ENCODE measurements at regions not wholly inside any gene's neighbourhood (a gene's known extent, or its start where the extent isn't known, plus 50 kb on each side); places are given as distances from the start of the nearest gene placed in this dataset.
"Not testable (repeated sequence)": the region's sequence is repeated elsewhere in the genome, so short reads cannot be mapped to it uniquely, and the experiment has no call there.

GRCh38 chr7:6989968-6990367, 163.9 kb upstream of the CCZ1B start:
- in situ Hi-C loops (cut with HindIII; ENCODE audit: low sequenced_read_pairs): not testable (repeated sequence)

DNA sequence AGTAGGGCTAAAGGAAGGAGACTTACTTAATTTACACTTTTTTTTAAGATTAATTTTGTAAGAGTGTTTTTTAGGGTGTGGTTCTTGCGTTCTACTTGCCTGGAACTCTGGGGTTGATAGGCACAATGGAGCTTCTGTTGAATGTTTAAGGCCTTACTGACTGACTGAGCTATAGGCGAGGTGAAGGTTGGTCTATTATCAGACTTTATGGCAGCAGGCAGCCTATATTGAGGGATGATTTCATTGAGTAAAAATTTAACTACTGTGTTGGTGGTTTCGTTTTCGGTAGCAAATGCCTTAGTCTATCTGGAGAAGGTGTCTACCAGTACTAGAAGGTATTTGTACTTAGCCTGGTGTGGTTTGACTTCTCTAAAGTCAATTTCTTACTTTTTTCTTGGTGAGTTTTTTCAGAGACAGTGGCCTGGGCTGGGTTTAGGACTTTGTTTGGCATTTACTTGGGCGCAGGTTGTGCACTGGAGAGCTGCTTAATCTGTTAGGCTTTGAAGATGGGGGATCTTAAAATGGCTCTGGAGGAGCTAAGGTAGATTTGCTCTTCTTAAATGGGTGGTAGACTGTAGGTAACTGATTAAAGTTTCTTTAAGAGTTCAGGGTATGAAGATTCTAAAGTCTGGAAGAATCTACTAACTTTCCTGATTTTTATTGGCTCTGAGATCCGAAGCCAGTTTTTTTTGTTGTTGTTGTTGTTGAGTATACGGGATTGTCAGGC, 164.5 kb upstream of the CCZ1B start:
- in situ Hi-C loops (cut with HindIII; ENCODE audit: low sequenced_read_pairs): not testable (repeated sequence)

- in situ Hi-C loops (cut with HindIII; ENCODE audit: low sequenced_read_pairs): not testable (repeated sequence)
These were observed 165.1 kb upstream of the CCZ1B start for GRCh38 chr7:6991169-6991611.

DNA sequence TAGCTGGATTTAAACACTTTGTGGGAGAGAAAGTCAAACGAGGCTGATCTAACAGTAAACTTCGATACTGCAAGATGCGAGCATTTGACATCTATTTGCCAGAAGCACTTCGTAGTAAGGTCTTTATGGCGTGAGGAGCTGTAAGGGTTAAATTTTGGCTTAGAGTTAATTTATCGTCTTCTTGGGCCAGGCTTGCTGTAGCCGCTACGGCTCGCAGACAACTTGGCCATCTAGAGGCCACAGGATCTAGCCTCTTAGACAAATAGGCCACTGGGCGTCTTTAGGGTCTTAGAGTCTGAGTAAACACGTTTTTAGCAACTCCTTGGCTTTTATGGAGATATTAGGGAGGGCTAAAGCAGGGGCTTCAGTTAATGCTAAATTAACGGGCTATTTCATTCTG, 165.6 kb upstream of the CCZ1B start:
- in situ Hi-C loops (cut with HindIII; ENCODE audit: low sequenced_read_pairs): not testable (repeated sequence)

GRCh38 chr7:6992133-6992532, 166.1 kb upstream of the CCZ1B start:
- in situ Hi-C loops (cut with HindIII; ENCODE audit: low sequenced_read_pairs): not testable (repeated sequence)

DNA sequence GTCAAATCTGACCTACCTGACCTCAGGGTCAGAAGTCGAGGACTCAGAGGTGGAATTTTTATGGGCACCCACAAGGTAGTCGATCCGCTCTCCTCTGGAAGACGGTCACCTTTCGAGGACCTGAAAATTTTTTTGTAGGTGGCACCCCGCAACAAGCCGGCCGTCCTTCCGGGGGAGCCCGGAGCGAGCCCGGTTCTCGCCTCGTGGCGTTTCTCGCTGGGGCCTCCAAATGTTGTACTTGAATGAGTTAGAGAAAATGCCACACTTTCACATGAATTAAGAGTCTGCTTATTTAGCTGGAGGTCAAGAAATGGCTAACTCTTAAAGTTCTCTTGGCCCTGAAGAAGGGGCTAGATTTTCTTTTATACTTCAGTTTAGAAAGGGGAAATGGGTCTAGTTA, 169.0 kb upstream of the CCZ1B start:
- in situ Hi-C loops (cut with HindIII; ENCODE audit: low sequenced_read_pairs): not testable (repeated sequence)

DNA sequence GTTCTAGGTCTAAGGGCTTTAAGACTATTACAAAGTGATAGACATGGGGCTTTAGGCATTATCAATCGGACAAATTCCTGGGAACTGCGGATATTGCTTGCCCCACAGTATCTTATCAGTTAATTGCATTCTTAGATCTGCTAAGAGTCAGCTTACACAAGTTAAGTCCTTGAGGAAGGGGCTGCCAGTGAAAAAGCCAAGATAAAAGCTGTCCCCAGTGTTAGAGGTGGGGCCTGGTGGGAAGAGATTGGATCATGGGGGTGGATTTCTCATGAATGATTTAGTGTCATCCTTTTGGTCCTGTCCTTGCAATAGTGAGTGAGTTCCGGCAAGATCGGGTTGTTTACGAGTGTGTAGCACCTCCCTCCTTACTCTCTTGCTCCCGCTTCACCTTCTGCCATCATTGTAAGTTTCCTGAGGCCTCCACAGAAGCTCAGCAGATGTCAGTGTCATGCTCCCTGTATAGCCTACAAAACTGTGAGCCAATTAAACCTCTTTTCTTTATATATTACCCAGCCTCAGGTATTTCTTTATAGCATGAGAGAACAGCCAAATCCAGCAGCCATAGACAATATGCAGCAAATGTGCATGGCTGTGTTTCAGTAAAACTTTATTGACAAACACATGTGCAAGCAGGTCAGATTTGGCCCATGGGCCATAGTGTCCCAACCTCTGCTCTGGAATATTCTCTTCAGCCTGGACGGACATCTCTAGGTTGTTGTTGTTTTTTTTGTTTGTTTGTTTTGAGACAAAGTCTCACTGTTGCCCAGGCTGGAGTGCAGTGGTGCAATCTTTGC, 169.6 kb upstream of the CCZ1B start:
- in situ Hi-C loops (cut with HindIII; ENCODE audit: low sequenced_read_pairs): not testable (repeated sequence)

DNA sequence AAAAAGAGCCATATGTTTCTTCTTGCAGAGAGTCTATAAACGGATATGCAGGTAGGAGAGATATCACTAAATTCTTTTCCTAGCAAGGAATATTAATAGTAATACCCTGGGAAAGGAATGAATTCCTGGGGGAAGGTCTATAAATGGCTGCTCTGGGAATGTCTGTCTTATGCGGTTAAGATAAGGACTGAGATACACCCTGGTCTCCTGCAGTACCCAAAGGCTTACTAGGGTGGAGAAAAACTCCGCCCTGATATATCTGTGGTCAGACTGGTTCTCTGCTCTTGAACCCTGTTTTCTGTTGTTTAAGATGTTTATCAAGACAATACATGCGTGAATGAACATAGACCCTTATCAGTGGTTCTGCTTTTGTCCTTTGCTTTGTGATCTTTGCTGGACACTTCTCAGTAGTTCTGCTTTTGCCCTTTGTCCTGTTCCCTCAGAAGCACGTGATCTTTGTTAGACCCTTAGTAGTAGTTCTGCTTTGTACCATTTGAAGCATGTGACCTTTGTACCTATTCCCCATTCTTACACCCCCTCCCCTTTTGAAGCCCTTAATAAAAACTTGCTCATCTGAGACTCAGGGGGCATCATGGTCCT, 173.1 kb upstream of the CCZ1B start:
- in situ Hi-C loops (cut with HindIII; ENCODE audit: low sequenced_read_pairs): not testable (repeated sequence)

DNA sequence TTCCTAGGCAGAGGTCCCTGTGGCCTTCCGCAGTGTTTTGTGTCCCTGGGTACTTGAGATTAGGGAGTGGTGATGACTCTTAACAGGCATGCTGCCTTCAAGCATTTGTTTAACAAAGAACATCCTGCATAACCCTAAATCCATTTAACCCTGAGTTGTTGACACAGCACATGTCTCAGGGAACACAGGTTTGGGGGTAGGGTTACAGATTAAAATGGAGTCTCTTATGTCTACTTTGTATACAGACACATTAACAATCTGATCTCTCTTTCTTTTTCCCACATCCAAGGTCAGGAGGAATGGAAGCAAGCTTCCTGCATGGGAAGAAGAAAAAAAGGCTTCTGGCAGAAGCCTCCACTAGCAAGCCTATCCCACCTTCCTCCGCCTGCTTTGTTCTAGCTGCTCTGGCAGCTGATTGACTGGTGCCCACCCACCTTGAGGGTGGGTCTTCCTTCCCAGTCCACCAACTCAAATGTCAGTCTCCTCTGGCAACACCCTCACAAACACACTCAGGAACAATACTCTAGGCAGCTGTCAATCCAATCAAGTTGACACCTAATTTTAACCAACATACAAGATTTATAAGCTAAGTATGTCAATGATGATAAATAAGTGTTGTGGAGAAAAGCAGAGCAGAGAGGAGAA, 176.5 kb upstream of the CCZ1B start:
- in situ Hi-C loops (cut with HindIII; ENCODE audit: low sequenced_read_pairs): no loop called here

DNA sequence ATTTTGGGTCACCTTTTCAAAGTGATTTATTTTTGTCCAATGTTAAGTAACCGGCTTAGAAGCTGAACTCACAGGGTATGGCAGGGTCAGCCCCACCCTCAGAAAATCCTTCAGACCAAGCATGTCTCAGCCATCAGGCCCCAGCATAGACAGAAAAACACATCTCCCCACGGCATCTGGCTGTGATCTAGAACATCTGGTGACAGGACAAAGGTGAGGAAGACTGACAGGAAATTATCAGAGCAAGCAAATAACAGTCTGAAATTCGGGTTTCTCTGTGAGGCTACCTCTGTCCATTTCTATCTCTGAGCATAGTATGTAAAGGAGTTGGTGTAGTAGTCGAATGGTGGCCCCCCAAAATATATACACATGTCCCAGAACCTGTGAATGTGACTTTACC, 177.0 kb upstream of the C1GALT1 start:
- in situ Hi-C loops (cut with HindIII; ENCODE audit: low sequenced_read_pairs): no loop called here

GRCh38 chr7:7005949-7006348, 176.4 kb upstream of the C1GALT1 start:
- in situ Hi-C loops (cut with HindIII; ENCODE audit: low sequenced_read_pairs): not testable (repeated sequence)

DNA sequence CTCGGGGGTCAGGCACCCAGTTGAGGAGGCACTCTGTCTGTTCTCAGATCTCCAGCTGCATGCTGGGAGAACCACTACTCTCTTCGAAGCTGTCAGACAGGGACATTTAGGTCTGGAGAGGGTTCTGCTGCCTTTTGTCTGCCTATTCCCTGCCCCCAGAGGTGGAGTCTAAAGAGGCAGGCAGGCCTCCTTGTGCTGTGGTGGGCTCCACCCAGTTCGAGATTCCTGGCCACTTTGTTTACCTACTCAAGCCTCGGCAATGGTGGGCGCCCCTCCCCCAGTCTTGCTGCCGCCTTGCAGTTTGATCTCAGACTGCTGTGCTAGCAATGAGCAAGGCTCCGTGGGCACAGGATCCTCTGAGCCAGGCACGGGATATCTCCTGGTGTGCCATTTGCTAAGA, 171.1 kb upstream of the C1GALT1 start:
- in situ Hi-C loops (cut with HindIII; ENCODE audit: low sequenced_read_pairs): not testable (repeated sequence)

DNA sequence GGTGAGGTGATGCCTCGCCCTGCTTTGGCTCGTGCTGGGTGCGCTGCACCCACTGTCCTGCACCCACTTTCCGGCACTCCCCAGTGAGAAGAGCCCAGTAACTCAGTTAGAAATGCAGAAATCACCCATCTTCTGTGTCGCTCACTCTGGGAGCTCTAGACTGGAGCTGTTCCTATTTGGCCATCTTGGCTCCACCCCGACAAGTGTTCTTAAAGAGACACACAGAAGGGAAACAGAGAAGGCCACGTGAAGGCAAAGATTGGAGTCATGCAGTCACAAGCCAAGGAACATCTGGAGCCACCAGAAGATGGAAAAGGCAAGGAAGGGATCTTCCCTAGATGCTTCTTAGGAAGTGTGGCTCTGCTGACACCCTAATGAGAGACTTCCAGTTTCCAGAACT, 170.6 kb upstream of the C1GALT1 start:
- in situ Hi-C loops (cut with HindIII; ENCODE audit: low sequenced_read_pairs): not testable (repeated sequence)

DNA sequence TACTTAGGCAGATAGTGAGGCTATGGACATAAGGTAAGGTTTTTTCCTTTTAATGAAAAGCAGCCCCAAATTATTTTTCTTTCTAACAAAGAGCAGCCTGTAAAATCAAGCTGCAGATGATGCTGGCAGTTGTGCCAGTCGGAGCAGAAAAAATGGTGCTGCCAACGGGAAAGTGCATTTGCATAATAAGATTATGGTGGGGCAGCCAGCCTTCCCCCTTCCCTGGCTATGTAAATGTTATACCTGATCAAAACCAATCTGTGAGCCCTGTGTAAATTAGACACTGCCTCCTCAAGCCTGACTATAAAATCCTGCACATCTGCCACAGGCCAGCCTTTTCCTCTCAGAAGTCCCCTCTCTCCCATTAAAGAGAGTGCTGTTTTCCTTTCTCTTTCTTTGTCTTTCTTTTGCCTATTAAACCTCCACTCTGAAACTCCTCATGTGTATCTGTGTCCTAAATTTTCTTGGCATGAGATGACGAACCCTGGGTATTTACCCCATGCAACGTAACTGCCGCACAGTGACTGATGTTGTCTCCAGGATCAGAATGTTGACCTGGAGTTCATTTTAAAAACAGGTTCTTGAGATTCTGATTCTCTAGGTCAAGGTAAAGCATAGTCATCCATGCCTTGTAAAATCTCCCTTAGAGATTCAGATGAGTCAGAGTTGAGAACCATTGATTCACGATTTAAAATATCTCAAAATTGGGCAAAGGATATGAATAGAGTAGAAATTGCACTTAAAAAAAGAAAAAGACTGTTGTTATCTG, 167.3 kb upstream of the C1GALT1 start:
- in situ Hi-C loops (cut with HindIII; ENCODE audit: low sequenced_read_pairs): no loop called here

GRCh38 chr7:7017707-7018280, 164.6 kb upstream of the C1GALT1 start:
- in situ Hi-C loops (cut with HindIII; ENCODE audit: low sequenced_read_pairs): no loop called here

DNA sequence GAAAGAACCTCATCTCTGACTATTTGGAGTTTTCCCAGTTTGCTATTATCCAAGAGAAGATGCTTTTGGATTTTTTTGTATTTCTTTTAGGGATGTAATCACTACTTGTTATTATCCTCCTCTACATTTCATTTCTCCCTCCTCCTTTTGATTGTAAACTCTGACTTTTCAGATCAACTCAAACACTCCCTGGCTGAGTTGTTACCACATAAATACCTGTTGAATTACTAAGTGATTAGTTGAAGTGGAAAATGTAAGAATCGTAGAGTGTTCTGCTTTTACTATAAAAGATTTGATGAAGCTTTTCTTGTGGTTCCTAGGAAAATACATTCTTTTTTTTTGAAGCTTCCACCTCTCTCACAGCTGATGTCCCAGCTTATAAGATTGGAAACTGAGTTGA, 164.1 kb upstream of the C1GALT1 start:
- in situ Hi-C loops (cut with HindIII; ENCODE audit: low sequenced_read_pairs): no loop called here

GRCh38 chr7:7032221-7032620, 150.1 kb upstream of the C1GALT1 start:
- in situ Hi-C loops (cut with HindIII; ENCODE audit: low sequenced_read_pairs): no loop called here

DNA sequence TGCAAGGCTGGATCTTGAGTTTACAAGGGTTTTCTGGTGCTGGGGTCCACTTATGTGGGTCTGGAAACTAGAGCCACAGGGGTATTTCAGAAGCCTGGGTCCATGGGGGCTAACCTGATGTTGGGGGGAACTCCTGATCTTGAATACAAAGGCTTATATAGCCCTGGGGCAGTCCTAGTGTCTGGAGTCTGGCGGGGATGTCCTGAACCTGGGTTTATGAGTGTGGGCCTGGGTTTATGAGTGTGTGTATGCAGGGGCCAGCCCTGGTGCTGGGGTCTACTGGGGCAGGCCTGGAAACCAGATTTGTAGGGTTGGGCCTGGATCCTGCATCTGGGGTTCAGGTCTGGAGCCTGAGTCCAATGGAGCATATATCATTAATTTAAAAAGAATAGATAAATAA, 146.5 kb upstream of the C1GALT1 start:
- in situ Hi-C loops (cut with HindIII; ENCODE audit: low sequenced_read_pairs): no loop called here

- in situ Hi-C loops (cut with HindIII; ENCODE audit: low sequenced_read_pairs): not testable (repeated sequence)
These were observed 140.0 kb upstream of the C1GALT1 start for GRCh38 chr7:7042286-7042893.

- in situ Hi-C loops (cut with HindIII; ENCODE audit: low sequenced_read_pairs): no loop called here
These were observed 137.5 kb upstream of the C1GALT1 start for GRCh38 chr7:7044806-7045205.
